Adrenal gland (tissue), 5 donors: ENCODE measurements at regions not wholly inside any gene's neighbourhood (a gene's known extent, or its start where the extent isn't known, plus 50 kb on each side); places are given as distances from the start of the nearest gene placed in this dataset.

ENCODE experiments used
- CTCF ChIP-seq, 6 experiments: fragments of 450-650 bp in 4 of 6; fragments of 200-600 bp in 2 of 6; sonication (generic) in 1 of 6; IDR thresholded peaks; 1 replicate in 5 of 6; 2 replicates in 1 of 6; pipeline versions ENCODE4 v1.5.1 to v1.8.0; 2016 to 2021; ENCODE audit warnings: antibody characterized with exemption in 6 of 6, mild to moderate bottlenecking in 2 of 6, moderate library complexity in 1 of 6
- POLR2A ChIP-seq, 2 donors: fragments of 450-650 bp; IDR thresholded peaks; one replicate each; pipeline ENCODE4 v1.6.1; 2017; ENCODE audit warnings: antibody characterized with exemption in 2 of 2, mild to moderate bottlenecking in 2 of 2, moderate library complexity in 1 of 2
- donor health status: DM: no; HTN: no; CAD: no.

- no peak for TF ChIP-seq CTCF (IDR thresholded peaks at IDR 0.05)
- no peak for TF ChIP-seq POLR2A (IDR thresholded peaks at IDR 0.05)
Measured at GRCh38 chr21:21734088-21734487, 735.9 kb downstream of the NCAM2 start.
